ENCODE measurements at regions not wholly inside any gene's neighbourhood (a gene's known extent, or its start where the extent isn't known, plus 50 kb on each side); places are given as distances from the start of the nearest gene placed in this dataset.

GRCh38 chr16:7185689-7186088 is 147.0 kb upstream of the RBFOX1 start:
- TF ChIP-seq CTCF (IDR thresholded peaks at IDR 0.05) = no peak
- no peak for TF ChIP-seq POLR2A (IDR thresholded peaks at IDR 0.05)

All from uterus (tissue), 2 donors.